B cell (primary cell): ENCODE measurements at regions not wholly inside any gene's neighbourhood (a gene's known extent, or its start where the extent isn't known, plus 50 kb on each side); places are given as distances from the start of the nearest gene placed in this dataset.
"Not testable (repeated sequence)": the region's sequence is repeated elsewhere in the genome, so short reads cannot be mapped to it uniquely, and the experiment has no call there.

Experiments
- ATAC-seq: fragments of 200-7000 bp; cut with Tn5 transposase; one replicate; pipeline ENCODE4 v1.10.0; 2021; ENCODE audit warnings: low read depth, mild to moderate bottlenecking, moderate number of reproducible peaks, moderate library complexity
- CTCF ChIA-PET: fragments of 350-600 bp; sonication (Branson Sonifier 250); formaldehyde crosslinking; loops from one replicate; lab custom pipeline; 2021; ENCODE audit warnings: antibody characterized with exemption, inconsistent platforms; lab: Charles Lee
- POLR2A ChIA-PET: fragments of 350-600 bp; sonication (Branson Sonifier 250); formaldehyde crosslinking; loops from one replicate; lab custom pipeline; 2021; ENCODE audit warnings: antibody characterized with exemption; lab: Charles Lee
- DNase-seq: peaks from one replicate; pipeline ENCODE4 v3.0.0; 2013
- H2AFZ ChIP-seq: 2 replicates; pipeline ENCODE4 v1.6.1; 2012; ENCODE audit warnings: mild to moderate bottlenecking, low read depth, low read length; ENCODE audit not compliant: insufficient read depth, poor library complexity, severe bottlenecking
- H3K27ac ChIP-seq, 2 donors: 1 replicate in 1 of 2; 2 replicates in 1 of 2; pipeline ENCODE4 v1.5.1; 2012 to 2013; ENCODE audit warnings: low read length in 2 of 2, mild to moderate bottlenecking in 2 of 2, moderate library complexity in 1 of 2
- H3K27me3 ChIP-seq, 4 experiments: fragments of 200-600 bp in 1 of 4; sonication (generic) in 1 of 4; replicated peaks in 1 of 4; 1 replicate in 2 of 4; 2 replicates in 2 of 4; pipeline versions ENCODE4 v1.6.1 to v1.7.0; 2013 to 2016; ENCODE audit warnings: low read length in 3 of 4, mild to moderate bottlenecking in 2 of 4, mixed read lengths in 1 of 4, moderate library complexity in 1 of 4; ENCODE audit not compliant: insufficient read depth in 4 of 4, control insufficient read depth in 3 of 4; ENCODE audit errors: control extremely low read depth in 1 of 4
- H3K36me3 ChIP-seq, 2 experiments: replicated peaks in 1 of 2; 1 replicate in 1 of 2; 2 replicates in 1 of 2; pipeline versions ENCODE4 v1.6.1 to v1.7.1; 2013; ENCODE audit warnings: low read length in 1 of 2; ENCODE audit not compliant: insufficient read depth in 2 of 2, control insufficient read depth in 1 of 2; ENCODE audit errors: control extremely low read depth in 1 of 2, extremely low read depth in 1 of 2
- H3K4me1 ChIP-seq, 2 donors: fragments of 200-600 bp in 1 of 2; sonication (generic) in 1 of 2; 1 replicate in 1 of 2; 2 replicates in 1 of 2; pipeline versions ENCODE4 v1.5.1 to v1.6.1; 2013 to 2017; ENCODE audit warnings: low read length in 2 of 2; ENCODE audit not compliant: control insufficient read depth in 2 of 2, insufficient read depth in 2 of 2
- H3K4me2 ChIP-seq: replicated peaks from 2 replicates; pipeline ENCODE3; 2012; ENCODE audit warnings: mild to moderate bottlenecking, low read depth, low read length; ENCODE audit not compliant: poor library complexity, severe bottlenecking
- H3K4me3 ChIP-seq, 5 experiments: fragments of 200-600 bp in 1 of 5; sonication (generic) in 1 of 5; 1 replicate in 3 of 5; 2 replicates in 2 of 5; pipeline versions ENCODE4 v1.5.1 to v1.7.0; 2011 to 2016; ENCODE audit warnings: low read length in 4 of 5, mild to moderate bottlenecking in 4 of 5, low read depth in 2 of 5, control low read depth in 1 of 5, moderate library complexity in 1 of 5; ENCODE audit not compliant: insufficient read depth in 1 of 5; ENCODE audit errors: control extremely low read depth in 1 of 5, extremely low read depth in 1 of 5
- H3K79me2 ChIP-seq: fragments of 200-600 bp; sonication (generic); one replicate; pipeline ENCODE4 v1.6.0; 2016; ENCODE audit warnings: low read length; ENCODE audit not compliant: control insufficient read depth, insufficient read depth
- H3K9ac ChIP-seq: fragments of 200-600 bp; sonication (generic); 2 replicates; pipeline ENCODE4 v1.6.1; 2017; ENCODE audit warnings: mild to moderate bottlenecking, low read length, moderate library complexity
- H3K9me3 ChIP-seq, 3 donors: one replicate each; pipeline versions ENCODE4 v1.6.1 to v1.7.1; 2013; ENCODE audit warnings: low read length in 2 of 3; ENCODE audit not compliant: control insufficient read depth in 2 of 3, insufficient read depth in 1 of 3; ENCODE audit errors: control extremely low read depth in 1 of 3
- H4K20me1 ChIP-seq: 2 replicates; pipeline ENCODE4 v1.6.0; 2012; ENCODE audit warnings: mild to moderate bottlenecking, low read length; ENCODE audit not compliant: insufficient read depth, control insufficient read depth, poor library complexity, severe bottlenecking
- H3K27ac Mint-ChIP-seq: one replicate; pipeline ENCODE4 v1.8.0; 2021; ENCODE audit warnings: mixed read lengths
- H3K27me3 Mint-ChIP-seq: one replicate; pipeline ENCODE4 v1.8.0; 2021; ENCODE audit warnings: mixed read lengths
- H3K4me1 Mint-ChIP-seq: one replicate; pipeline ENCODE4 v1.8.0; 2021; ENCODE audit warnings: mixed read lengths
- H3K4me3 Mint-ChIP-seq: one replicate; pipeline ENCODE4 v1.8.0; 2021; ENCODE audit warnings: mixed read lengths
- H3K9me3 Mint-ChIP-seq: one replicate; pipeline ENCODE4 v1.8.0; 2022; ENCODE audit warnings: mixed read lengths; ENCODE audit not compliant: insufficient read depth
- CTCF ChIP-seq: fragments of 200-600 bp; IDR thresholded peaks from one replicate; pipeline ENCODE4 v1.8.0; 2022; ENCODE audit warnings: antibody characterized with exemption, mild to moderate bottlenecking
- EZH2 ChIP-seq: IDR thresholded peaks from 2 replicates; pipeline ENCODE4 v1.6.1; 2012; ENCODE audit warnings: borderline replicate concordance, low read depth, mild to moderate bottlenecking, moderate library complexity, low read length; ENCODE audit not compliant: insufficient read depth, poor library complexity, severe bottlenecking
- WGBS: methylation state at CpG from one replicate; pipeline ENCODE4 v1.1.5; 2013; ENCODE audit warnings: missing lambda C conversion rate; ENCODE audit not compliant: insufficient coverage; 5-methylcytosine and 5-hydroxymethylcytosine counted together
- intact Hi-C: fragments of 100-400 bp; cut with micrococcal nuclease; formaldehyde crosslinking; loops from one replicate; pipeline ENCODE4 v1.10.0; 2022

GRCh38 chr5:41995193-41995592, 70.1 kb downstream of the FBXO4 start:
- no peak overlapping the region for H3K4me2 ChIP-seq
- Mint-ChIP-seq H3K9me3 (no peaks in the 10 kb centered on the region), H3K4me1 (no peaks in the 10 kb centered on the region), H3K27ac (no peak overlapping the region), H3K4me3 (no peak overlapping the region), H3K27me3 (peaks cover 12% of the 10 kb centered on the region)
- H3K9me3 ChIP-seq, result no peaks in the 10 kb centered on the region
- H3K4me3 ChIP-seq, result no peak overlapping the region
- H3K79me2 ChIP-seq, result no peaks in the 10 kb centered on the region
- 100% methylated on average over 2 of the region's 3 CpGs for WGBS
- CTCF ChIA-PET, result no interaction called here
- H4K20me1 ChIP-seq, result no peaks in the 10 kb centered on the region
- no peak for ATAC-seq
- no peak for DNase-seq
- no peaks in the 10 kb centered on the region for H3K4me1 ChIP-seq
- TF ChIP-seq CTCF, result no peak
- TF ChIP-seq EZH2, result no peak
- H3K27ac ChIP-seq, result no peak overlapping the region
- no peak overlapping the region for H2AFZ ChIP-seq
- POLR2A ChIA-PET, result no interaction called here
- intact Hi-C loops, result no loop called here
- no peaks in the 10 kb centered on the region for H3K27me3 ChIP-seq
- H3K36me3 ChIP-seq, result no peaks in the 10 kb centered on the region
- no peak overlapping the region for H3K9ac ChIP-seq

- Histone ChIP-seq H3K36me3 (no peaks in the 10 kb centered on the region), H3K27me3 (no peaks in the 10 kb centered on the region), H4K20me1 (no peaks in the 10 kb centered on the region), H3K4me2 (no peak overlapping the region), H3K4me3 (no peak overlapping the region), H3K4me1 (no peaks in the 10 kb centered on the region), H2AFZ (no peak overlapping the region), H3K79me2 (no peaks in the 10 kb centered on the region), H3K9me3 (peaks cover 0 to 3% (median 0%) of the 10 kb centered on the region in 3 donors), H3K9ac (no peak overlapping the region), H3K27ac (no peak overlapping the region)
- no peaks in the 10 kb centered on the region for H3K9me3 Mint-ChIP-seq
- H3K4me1 Mint-ChIP-seq, result no peaks in the 10 kb centered on the region
- no peak for DNase-seq
- no CpG with 5 or more reads among the region's 6 CpGs for WGBS
- peaks cover 3% of the 10 kb centered on the region for H3K27me3 Mint-ChIP-seq
- ChIA-PET CTCF (no interaction called here), POLR2A (no interaction called here)
- intact Hi-C loops, result no loop called here
- no peak overlapping the region for H3K4me3 Mint-ChIP-seq
- no peak for ATAC-seq
- TF ChIP-seq CTCF (no peak), EZH2 (no peak)
- H3K27ac Mint-ChIP-seq, result no peak overlapping the region
These were observed 76.6 kb downstream of the FBXO4 start for GRCh38 chr5:42001673-42002072.

- H3K4me3 ChIP-seq, ATAC-seq, H3K79me2 ChIP-seq, H3K4me2 ChIP-seq, H2AFZ ChIP-seq, H3K27me3 ChIP-seq, H3K4me1 Mint-ChIP-seq, H4K20me1 ChIP-seq, H3K27ac ChIP-seq, H3K9me3 ChIP-seq, H3K9me3 Mint-ChIP-seq, H3K4me1 ChIP-seq, H3K9ac ChIP-seq, H3K36me3 ChIP-seq, H3K27me3 Mint-ChIP-seq, POLR2A ChIA-PET, DNase-seq, H3K4me3 Mint-ChIP-seq, H3K27ac Mint-ChIP-seq: not testable (repeated sequence)
- CTCF ChIA-PET, result interaction anchor here (1.1 to 2.5 kb wide), 3 partner anchors 15 to 764 kb away, joined by 3 to 11 read pairs (median 8); no protein-coding TSS in a partner anchor
- WGBS, result 100% methylated on average over 2 of the region's 4 CpGs
- intact Hi-C loops, result loop anchor here (2.0 kb wide), 1 partner anchor 147 kb away; no protein-coding TSS in a partner anchor
These were observed 78.8 kb downstream of the FBXO4 start for GRCh38 chr5:42003852-42004251.
